CD4-positive, alpha-beta T cell (primary cell): ENCODE measurements at regions not wholly inside any gene's neighbourhood (a gene's known extent, or its start where the extent isn't known, plus 50 kb on each side); places are given as distances from the start of the nearest gene placed in this dataset.

ENCODE experiments used
- ATAC-seq: fragments of 200-7000 bp; cut with Tn5 transposase; one replicate; pipeline ENCODE4 v1.10.0; 2022; ENCODE audit warnings: mild to moderate bottlenecking; ENCODE audit not compliant: poor library complexity
- CTCF ChIA-PET: fragments of 350-600 bp; sonication (Branson Sonifier 250); formaldehyde crosslinking; loops from one replicate; lab custom pipeline; 2021; ENCODE audit warnings: antibody characterized with exemption, inconsistent platforms; lab: Charles Lee
- POLR2A ChIA-PET: fragments of 350-600 bp; sonication (Branson Sonifier 250); formaldehyde crosslinking; loops from one replicate; lab custom pipeline; 2021; ENCODE audit warnings: antibody characterized with exemption, inconsistent platforms; lab: Charles Lee
- DNase-seq, 14 experiments: peaks; one replicate each; pipeline ENCODE4 v3.0.0-alpha.2; 2013 to 2020; ENCODE audit warnings: mixed read lengths in 2 of 14
- H3K27ac ChIP-seq, 2 donors: one replicate each; pipeline versions ENCODE4 v1.5.1 to v1.7.0; 2013; ENCODE audit warnings: low read length in 2 of 2, low read depth in 1 of 2, mild to moderate bottlenecking in 1 of 2
- H3K27me3 ChIP-seq, 2 experiments: 1 replicate in 1 of 2; 2 replicates in 1 of 2; pipeline versions ENCODE4 v1.6.1 to v1.7.0; 2013; ENCODE audit warnings: low read length in 2 of 2, control low read depth in 1 of 2, mild to moderate bottlenecking in 1 of 2, moderate library complexity in 1 of 2; ENCODE audit not compliant: insufficient read depth in 2 of 2, control insufficient read depth in 1 of 2
- H3K36me3 ChIP-seq: one replicate; pipeline ENCODE4 v1.6.1; 2013; ENCODE audit warnings: low read length, control low read depth; ENCODE audit not compliant: insufficient read depth
- H3K4me1 ChIP-seq: one replicate; pipeline ENCODE4 v1.6.1; 2013; ENCODE audit warnings: low read length, control low read depth; ENCODE audit not compliant: insufficient read depth
- H3K4me3 ChIP-seq: one replicate; pipeline ENCODE4 v1.5.1; 2013; ENCODE audit warnings: mild to moderate bottlenecking, low read length, moderate library complexity
- H3K9me3 ChIP-seq, 2 experiments: 1 replicate in 1 of 2; 2 replicates in 1 of 2; pipeline versions ENCODE4 v1.6.1 to v1.7.0; 2013; ENCODE audit warnings: low read length in 2 of 2, mild to moderate bottlenecking in 2 of 2, control low read depth in 1 of 2, moderate library complexity in 1 of 2; ENCODE audit not compliant: control insufficient read depth in 1 of 2, insufficient read depth in 1 of 2
- H3K27ac Mint-ChIP-seq: one replicate; pipeline ENCODE4 v1.8.0; 2020; ENCODE audit warnings: mixed read lengths
- H3K27me3 Mint-ChIP-seq: one replicate; pipeline ENCODE4 v1.8.0; 2021; ENCODE audit warnings: mixed read lengths
- H3K36me3 Mint-ChIP-seq: one replicate; pipeline ENCODE4 v1.8.0; 2021; ENCODE audit warnings: low read depth, mixed read lengths
- H3K4me1 Mint-ChIP-seq: one replicate; pipeline ENCODE4 v1.8.0; 2021; ENCODE audit warnings: low read depth, mixed read lengths
- H3K4me3 Mint-ChIP-seq: one replicate; pipeline ENCODE4 v1.8.0; 2020; ENCODE audit warnings: mild to moderate bottlenecking, mixed read lengths
- H3K9me3 Mint-ChIP-seq: one replicate; pipeline ENCODE4 v1.8.0; 2020; ENCODE audit warnings: mixed read lengths
- CTCF ChIP-seq: fragments of 200-600 bp; IDR thresholded peaks from one replicate; pipeline ENCODE4 v1.8.0; 2022; ENCODE audit warnings: antibody characterized with exemption, mild to moderate bottlenecking
- intact Hi-C, 2 experiments: fragments of 100-400 bp; cut with DNase I in 1 of 2; cut with micrococcal nuclease in 1 of 2; formaldehyde crosslinking; loops; one replicate each; pipeline versions ENCODE4 v1.15.1 to v1.9.0; 2023 to 2025; cut with DNase I, micrococcal nuclease

GRCh38 chr14:28321475-28322244, 444.9 kb upstream of the FOXG1 start:
- H3K36me3 ChIP-seq: no peaks in the 10 kb centered on the region
- H3K27me3 ChIP-seq: no peaks in the 10 kb centered on the region
- Mint-ChIP-seq H3K4me3 (no peak overlapping the region), H3K9me3 (peaks cover 5% of the 10 kb centered on the region), H3K27ac (no peak overlapping the region), H3K27me3 (no peaks in the 10 kb centered on the region), H3K4me1 (no peaks in the 10 kb centered on the region), H3K36me3 (no peaks in the 10 kb centered on the region)
- ChIA-PET POLR2A (no interaction called here), CTCF (no interaction called here)
- intact Hi-C loops: no loop called here
- DNase-seq (no peak), ATAC-seq (no peak)
- H3K4me1 ChIP-seq: no peaks in the 10 kb centered on the region
- H3K9me3 ChIP-seq: peaks cover 0 to 8% of the 10 kb centered on the region in 2 experiments
- no peak overlapping the region for H3K27ac ChIP-seq
- no peak for TF ChIP-seq CTCF
- no peak overlapping the region for H3K4me3 ChIP-seq

GRCh38 chr14:28323366-28323765, 443.2 kb upstream of the FOXG1 start:
- Mint-ChIP-seq H3K4me3 (no peak overlapping the region), H3K9me3 (peaks cover 9% of the 10 kb centered on the region), H3K36me3 (no peaks in the 10 kb centered on the region), H3K4me1 (no peaks in the 10 kb centered on the region), H3K27me3 (no peaks in the 10 kb centered on the region), H3K27ac (no peak overlapping the region)
- intact Hi-C loops: no loop called here
- no peak for ATAC-seq
- ChIA-PET CTCF (no interaction called here), POLR2A (no interaction called here)
- Histone ChIP-seq H3K27ac (no peak overlapping the region), H3K9me3 (peaks cover 0 to 3% of the 10 kb centered on the region in 2 experiments), H3K4me3 (no peak overlapping the region), H3K36me3 (no peaks in the 10 kb centered on the region), H3K27me3 (no peaks in the 10 kb centered on the region), H3K4me1 (no peaks in the 10 kb centered on the region)
- no peak for DNase-seq
- no peak for TF ChIP-seq CTCF

GRCh38 chr14:28323951-28324741, 442.4 kb upstream of the FOXG1 start:
- no peak overlapping the region for H3K4me3 Mint-ChIP-seq
- no peaks in the 10 kb centered on the region for H3K36me3 ChIP-seq
- ChIA-PET CTCF (no interaction called here), POLR2A (no interaction called here)
- H3K27me3 Mint-ChIP-seq: no peaks in the 10 kb centered on the region
- intact Hi-C loops: no loop called here
- no peaks in the 10 kb centered on the region for H3K36me3 Mint-ChIP-seq
- H3K9me3 ChIP-seq: no peaks in the 10 kb centered on the region
- no peak for DNase-seq
- peaks cover 9% of the 10 kb centered on the region for H3K9me3 Mint-ChIP-seq
- no peak for TF ChIP-seq CTCF
- H3K4me1 Mint-ChIP-seq: no peaks in the 10 kb centered on the region
- H3K4me1 ChIP-seq: no peaks in the 10 kb centered on the region
- H3K27ac ChIP-seq: no peak overlapping the region
- no peak for ATAC-seq
- no peaks in the 10 kb centered on the region for H3K27me3 ChIP-seq
- no peak overlapping the region for H3K4me3 ChIP-seq
- H3K27ac Mint-ChIP-seq: no peak overlapping the region
